GM18951 (cell line): ENCODE measurements at regions not wholly inside any gene's neighbourhood (a gene's known extent, or its start where the extent isn't known, plus 50 kb on each side); places are given as distances from the start of the nearest gene placed in this dataset.

Experiments used
- POLR2A ChIP-seq: IDR thresholded peaks from 4 replicates; pipeline ENCODE4 v1.6.1; 2011; ENCODE audit warnings: mild to moderate bottlenecking; ENCODE audit not compliant: insufficient read length, insufficient read depth; ENCODE audit errors: extremely low read depth
- in situ Hi-C: fragments of 300-500 bp; cut with MboI; formaldehyde crosslinking; loops from one replicate; pipeline ENCODE4 v1.12.0; 2022; ENCODE audit warnings: low sequenced_read_pairs, mixed read lengths, inconsistent platforms; ENCODE audit not compliant: unreplicated experiment

GRCh38 chr12:43060742-43061141 lies 471.2 kb upstream of the PRICKLE1 start:
- TF ChIP-seq POLR2A = no peak
- in situ Hi-C loops = no loop called here

GRCh38 chr12:43058616-43059015 lies 469.1 kb upstream of the PRICKLE1 start:
- TF ChIP-seq POLR2A = no peak
- in situ Hi-C loops = no loop called here

GRCh38 chr12:43057566-43057965 lies 468.0 kb upstream of the PRICKLE1 start:
- TF ChIP-seq POLR2A = no peak
- in situ Hi-C loops = no loop called here

GRCh38 chr12:43054085-43054484 lies 464.5 kb upstream of the PRICKLE1 start:
- in situ Hi-C loops = no loop called here
- no peak for TF ChIP-seq POLR2A

- no peak for TF ChIP-seq POLR2A
- in situ Hi-C loops = no loop called here
Observed at GRCh38 chr12:43052441-43052840, 462.9 kb upstream of the PRICKLE1 start.

- in situ Hi-C loops = no loop called here
Observed at GRCh38 chr12:43044241-43044640, 454.7 kb upstream of the PRICKLE1 start.

GRCh38 chr12:43038991-43039390 lies 449.4 kb upstream of the PRICKLE1 start:
- in situ Hi-C loops = no loop called here

More at GRCh38 chr12:43044241-43044640, 454.7 kb upstream of the PRICKLE1 start:
- no peak for TF ChIP-seq POLR2A

GRCh38 chr12:43029971-43030370 lies 440.4 kb upstream of the PRICKLE1 start:
- in situ Hi-C loops = no loop called here

More at GRCh38 chr12:43038991-43039390, 449.4 kb upstream of the PRICKLE1 start:
- no peak for TF ChIP-seq POLR2A

GRCh38 chr12:43028826-43029225 lies 439.3 kb upstream of the PRICKLE1 start:
- no peak for TF ChIP-seq POLR2A
- in situ Hi-C loops = no loop called here

More at GRCh38 chr12:43029971-43030370, 440.4 kb upstream of the PRICKLE1 start:
- no peak for TF ChIP-seq POLR2A

- in situ Hi-C loops = no loop called here
Observed at GRCh38 chr12:43022838-43023237, 433.3 kb upstream of the PRICKLE1 start.

GRCh38 chr12:43015090-43015737 lies 425.7 kb upstream of the PRICKLE1 start:
- no peak for TF ChIP-seq POLR2A
- in situ Hi-C loops = no loop called here

More at GRCh38 chr12:43022838-43023237, 433.3 kb upstream of the PRICKLE1 start:
- no peak for TF ChIP-seq POLR2A

- TF ChIP-seq POLR2A = no peak
- in situ Hi-C loops = no loop called here
Observed at GRCh38 chr12:43011383-43011926, 421.9 kb upstream of the PRICKLE1 start.

GRCh38 chr12:43009846-43010240 lies 420.3 kb upstream of the PRICKLE1 start:
- in situ Hi-C loops = no loop called here

More at GRCh38 chr12:43009846-43010240, 420.3 kb upstream of the PRICKLE1 start:
- TF ChIP-seq POLR2A = no peak
